ENCODE measurements at regions not wholly inside any gene's neighbourhood (a gene's known extent, or its start where the extent isn't known, plus 50 kb on each side); places are given as distances from the start of the nearest gene placed in this dataset.
"Not testable (repeated sequence)": the region's sequence is repeated elsewhere in the genome, so short reads cannot be mapped to it uniquely, and the experiment has no call there.

DNA sequence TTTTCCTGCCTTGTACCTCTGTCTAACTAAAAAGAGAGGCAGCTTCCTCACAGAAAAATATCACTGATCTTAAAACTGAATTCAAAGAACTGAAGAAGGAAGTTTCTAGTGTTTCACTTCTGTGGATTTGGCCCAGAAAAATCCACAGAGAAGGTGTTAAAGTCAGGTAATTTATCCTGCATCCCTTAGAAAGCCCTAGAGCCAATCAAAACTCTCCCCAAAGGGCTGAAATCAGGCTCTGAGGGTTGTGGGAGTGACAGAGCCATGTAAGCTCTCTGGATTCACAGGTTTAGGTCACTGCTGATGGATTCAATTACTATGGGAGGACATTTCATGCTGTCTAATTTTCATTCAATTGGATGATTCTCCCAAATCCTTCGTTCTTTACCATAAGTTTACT lies 152.3 kb downstream of the OR2B2 start:
- H3K27me3 Mint-ChIP-seq: no peaks in the 10 kb centered on the region
- no peaks in the 10 kb centered on the region for H3K9me3 Mint-ChIP-seq
- ChIA-PET CTCF (interaction anchor here (1.8 to 6.0 kb wide), 3 partner anchors 7 to 36 kb away, joined by 6 to 40 read pairs (median 10); no protein-coding TSS in a partner anchor), POLR2A (interaction anchor here (0.9 to 2.0 kb wide), 3 partner anchors 11 to 599 kb away, joined by 3 to 6 read pairs (median 3); a partner anchor contains a TSS)
- no peak overlapping the region for H3K27ac Mint-ChIP-seq
- no peaks in the 10 kb centered on the region for H3K36me3 Mint-ChIP-seq (ENCODE audit: low read depth)
- no peak for DNase-seq
- peaks cover 43% of the 10 kb centered on the region for H3K4me1 Mint-ChIP-seq
- H3K4me3 Mint-ChIP-seq: no peak overlapping the region

DNA sequence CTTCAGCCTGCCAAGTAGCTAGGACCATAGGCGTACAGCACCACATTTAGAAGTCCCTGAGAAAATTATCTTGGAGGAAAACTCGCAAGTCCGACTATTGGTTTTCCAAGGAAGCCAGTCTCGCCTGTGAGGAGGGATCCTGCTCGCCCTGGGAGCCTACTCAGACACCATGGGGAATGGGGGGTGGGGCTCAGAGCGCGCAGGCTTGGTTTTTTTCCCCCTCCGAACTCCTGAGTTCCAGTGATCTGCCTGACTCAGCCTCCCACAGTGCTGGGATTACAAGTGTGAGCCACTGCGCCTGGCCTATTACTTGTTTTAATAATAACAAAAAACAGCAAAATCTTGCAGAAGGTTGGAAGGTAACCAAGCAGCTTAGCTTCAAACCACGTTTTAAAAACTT lies 153.7 kb downstream of the OR2B2 start:
- no peak overlapping the region for H3K27ac Mint-ChIP-seq
- peak overlapping the region; percentile 79 for H3K4me3 Mint-ChIP-seq
- peaks cover 51% of the 10 kb centered on the region for H3K4me1 Mint-ChIP-seq
- H3K9me3 Mint-ChIP-seq: no peaks in the 10 kb centered on the region
- DNase-seq: no peak
- no peaks in the 10 kb centered on the region for H3K27me3 Mint-ChIP-seq
- ChIA-PET CTCF (interaction anchor here (2.6 to 6.0 kb wide), 2 partner anchors 14 to 38 kb away, joined by 10 to 40 read pairs; no protein-coding TSS in a partner anchor), POLR2A (interaction anchor here (1.2 to 1.6 kb wide), 2 partner anchors 14 to 570 kb away, joined by 3 read pairs; no protein-coding TSS in a partner anchor)
- H3K36me3 Mint-ChIP-seq (ENCODE audit: low read depth): no peaks in the 10 kb centered on the region

- Mint-ChIP-seq H3K27me3 (peaks cover 3% of the 10 kb centered on the region), H3K9me3 (no peaks in the 10 kb centered on the region), H3K4me3 (peak overlapping the region; percentile 79), H3K36me3 (ENCODE audit: low read depth) (peaks cover 6% of the 10 kb centered on the region), H3K27ac (peak overlapping the region; percentile 55), H3K4me1 (peaks cover 58% of the 10 kb centered on the region)
- ChIA-PET POLR2A (interaction anchor here (0.6 to 2.2 kb wide), 12 partner anchors 15 to 626 kb away, joined by 3 to 12 read pairs (median 4); partner anchors contain the start of gene ZNF184), CTCF (interaction anchor here (0.6 to 4.3 kb wide), 5 partner anchors 8 to 239 kb away, joined by 3 to 51 read pairs (median 4); a partner anchor contains a TSS)
- peak; percentile 58 for DNase-seq
Observed at GRCh38 chr6:27757307-27757706, 154.9 kb downstream of the OR2B2 start.

GRCh38 chr6:27755768-27756167 lies 156.4 kb downstream of the OR2B2 start:
- H3K27ac Mint-ChIP-seq: no peak overlapping the region
- ChIA-PET POLR2A (interaction anchor here (1.1 to 2.2 kb wide), 4 partner anchors 16 to 609 kb away, joined by 3 to 12 read pairs (median 8); a partner anchor contains a TSS), CTCF (interaction anchor here (0.6 to 4.3 kb wide), 4 partner anchors 16 to 139 kb away, joined by 4 to 51 read pairs (median 4); a partner anchor contains a TSS)
- no peak overlapping the region for H3K4me3 Mint-ChIP-seq
- H3K27me3 Mint-ChIP-seq: peaks cover 3% of the 10 kb centered on the region
- H3K36me3 Mint-ChIP-seq (ENCODE audit: low read depth): peaks cover 6% of the 10 kb centered on the region
- DNase-seq: no peak
- H3K4me1 Mint-ChIP-seq: peaks cover 60% of the 10 kb centered on the region
- H3K9me3 Mint-ChIP-seq: no peaks in the 10 kb centered on the region

DNA sequence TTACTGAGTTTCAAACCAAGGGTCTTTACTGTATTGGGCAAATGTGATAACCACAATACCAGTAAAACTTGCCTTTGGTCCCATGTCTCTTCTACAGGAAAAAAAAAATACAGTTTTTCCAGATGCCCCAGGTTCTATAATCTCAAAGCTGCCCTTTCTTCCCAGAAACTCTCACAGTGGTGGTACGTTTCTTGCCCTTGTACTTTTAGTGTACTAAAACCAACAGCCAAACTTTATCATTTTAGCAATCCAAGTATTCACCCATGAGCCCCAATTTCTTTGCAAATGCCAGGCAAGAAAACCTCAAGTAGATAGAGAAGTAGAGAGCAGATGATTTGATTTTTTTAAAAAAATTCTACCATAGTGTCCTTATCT lies 157.8 kb downstream of the OR2B2 start:
- CTCF ChIA-PET: interaction anchor here (1.0 to 4.3 kb wide), 6 partner anchors 17 to 599 kb away, joined by 3 to 51 read pairs (median 4); no protein-coding TSS in a partner anchor
- H3K36me3 Mint-ChIP-seq (ENCODE audit: low read depth): peaks cover 6% of the 10 kb centered on the region
- DNase-seq: no peak

GRCh38 chr6:27753668-27754407 lies 158.4 kb downstream of the OR2B2 start:
- ChIA-PET POLR2A (interaction anchor here (0.7 to 3.1 kb wide), 13 partner anchors 14 to 1469 kb away, joined by 3 to 40 read pairs (median 6); a partner anchor contains a TSS), CTCF (interaction anchor here (0.8 to 4.3 kb wide), 10 partner anchors 9 to 598 kb away, joined by 3 to 51 read pairs (median 6); no protein-coding TSS in a partner anchor)
- peak overlapping the region; percentile 73 for H3K4me3 Mint-ChIP-seq
- H3K27me3 Mint-ChIP-seq: peaks cover 5% of the 10 kb centered on the region
- no peaks in the 10 kb centered on the region for H3K9me3 Mint-ChIP-seq
- peak; percentile 80 for DNase-seq
- peaks cover 6% of the 10 kb centered on the region for H3K36me3 Mint-ChIP-seq (ENCODE audit: low read depth)
- peaks cover 48% of the 10 kb centered on the region for H3K4me1 Mint-ChIP-seq
- H3K27ac Mint-ChIP-seq: peak overlapping the region; percentile 100

More for the DNA sequence above, 157.8 kb downstream of the OR2B2 start:
- H3K27ac Mint-ChIP-seq: no peak overlapping the region
- POLR2A ChIA-PET: interaction anchor here (0.7 to 3.1 kb wide), 13 partner anchors 14 to 1470 kb away, joined by 3 to 40 read pairs (median 6); a partner anchor contains a TSS
- H3K4me1 Mint-ChIP-seq: peaks cover 50% of the 10 kb centered on the region
- H3K27me3 Mint-ChIP-seq: peaks cover 3% of the 10 kb centered on the region
- peak overlapping the region; percentile 28 for H3K4me3 Mint-ChIP-seq
- no peaks in the 10 kb centered on the region for H3K9me3 Mint-ChIP-seq

DNA sequence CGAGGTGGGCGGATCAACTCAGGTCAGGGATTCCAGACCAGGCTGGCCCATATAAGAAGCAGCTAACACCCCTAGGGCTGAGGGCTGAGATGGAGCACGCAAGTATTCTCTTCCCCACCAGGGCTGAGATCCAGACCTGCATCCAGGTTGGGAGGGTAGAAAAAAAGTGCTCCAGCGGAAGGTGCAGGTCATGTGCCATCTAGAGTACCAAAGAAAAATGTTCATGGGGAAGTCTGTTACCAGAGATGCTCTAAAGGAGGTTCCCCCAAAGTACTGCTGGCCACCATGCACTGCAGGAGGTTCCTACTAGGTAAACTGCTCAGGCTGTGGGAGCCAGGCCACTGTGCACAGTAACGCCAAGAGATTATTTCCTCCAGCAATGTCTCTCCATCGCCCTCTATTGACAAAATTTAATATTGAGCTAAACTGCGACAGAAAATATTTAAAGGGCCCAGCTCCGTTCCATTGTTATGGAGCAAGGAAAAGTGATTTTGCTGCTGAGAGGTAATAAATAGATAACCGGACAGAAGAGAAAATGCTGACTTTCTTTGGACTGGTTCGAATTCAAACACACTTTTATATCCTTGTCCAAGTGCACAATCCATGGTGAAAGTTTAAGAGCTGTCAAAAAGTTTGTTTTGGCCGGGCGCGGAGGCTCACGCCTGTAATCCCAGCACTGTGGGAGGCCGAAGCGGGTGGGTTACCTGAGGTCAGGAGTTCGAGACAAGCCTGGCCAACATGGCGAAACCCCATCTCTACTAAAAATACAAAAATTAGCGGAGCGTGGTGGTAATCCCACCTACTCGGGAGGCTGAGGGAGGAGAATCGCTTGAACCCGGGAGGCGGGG lies 159.9 kb downstream of the OR2B2 start:
- H3K36me3 Mint-ChIP-seq (ENCODE audit: low read depth): peaks cover 6% of the 10 kb centered on the region
- peak; percentile 57 for DNase-seq
- POLR2A ChIA-PET: interaction anchor here (0.6 to 3.1 kb wide), 14 partner anchors 14 to 606 kb away, joined by 3 to 40 read pairs (median 4); a partner anchor contains a TSS
- CTCF ChIA-PET: interaction anchor here (0.6 to 2.7 kb wide), 52 partner anchors 8 to 1156 kb away, joined by 3 to 30 read pairs (median 4); partner anchors contain the start of gene ZNF184
- peak overlapping the region; percentile 99 for H3K4me3 Mint-ChIP-seq
- peaks cover 10% of the 10 kb centered on the region for H3K27me3 Mint-ChIP-seq
- H3K9me3 Mint-ChIP-seq: no peaks in the 10 kb centered on the region
- H3K27ac Mint-ChIP-seq: peak overlapping the region; percentile 100
- H3K4me1 Mint-ChIP-seq: peaks cover 35% of the 10 kb centered on the region

GRCh38 chr6:27748661-27749060 lies 163.5 kb downstream of the OR2B2 start:
- ChIA-PET POLR2A (no interaction called here), CTCF (interaction anchor here (1.0 kb wide), 1 partner anchor 24 kb away, joined by 3 read pairs; no protein-coding TSS in a partner anchor)
- DNase-seq: no peak
- peaks cover 17% of the 10 kb centered on the region for H3K4me1 Mint-ChIP-seq
- no peak overlapping the region for H3K4me3 Mint-ChIP-seq
- H3K36me3 Mint-ChIP-seq (ENCODE audit: low read depth): peaks cover 6% of the 10 kb centered on the region
- no peak overlapping the region for H3K27ac Mint-ChIP-seq
- H3K9me3 Mint-ChIP-seq: no peaks in the 10 kb centered on the region
- H3K27me3 Mint-ChIP-seq: peaks cover 21% of the 10 kb centered on the region

GRCh38 chr6:27747637-27748036 lies 164.6 kb downstream of the OR2B2 start:
- Mint-ChIP-seq H3K27me3 (peaks cover 27% of the 10 kb centered on the region), H3K4me1 (peaks cover 11% of the 10 kb centered on the region)
- POLR2A ChIA-PET: no interaction called here

DNA sequence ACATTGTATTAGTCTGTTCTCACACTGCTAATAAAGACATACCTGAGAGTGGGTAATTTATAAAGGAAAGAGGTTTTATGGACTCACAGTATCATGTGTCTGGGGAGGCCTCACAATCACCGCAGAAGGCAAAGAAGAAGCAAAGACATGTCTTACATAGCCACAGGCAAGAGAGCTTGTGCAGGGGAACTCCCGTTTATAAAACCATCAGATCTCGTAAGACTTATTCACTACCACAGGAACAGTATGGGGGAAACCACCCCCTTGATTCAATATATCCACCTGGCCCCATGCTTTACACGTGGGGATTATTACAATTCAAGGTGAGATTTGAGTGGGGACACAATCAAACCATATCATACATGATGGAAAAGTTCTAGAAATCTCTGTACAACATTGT lies 165.3 kb downstream of the OR2B2 start:
- CTCF ChIA-PET; H3K36me3 Mint-ChIP-seq (ENCODE audit: low read depth); DNase-seq; POLR2A ChIA-PET; H3K4me3 Mint-ChIP-seq; H3K27ac Mint-ChIP-seq; H3K9me3 Mint-ChIP-seq: not testable (repeated sequence)
- peaks cover 27% of the 10 kb centered on the region for H3K27me3 Mint-ChIP-seq
- H3K4me1 Mint-ChIP-seq: peaks cover 11% of the 10 kb centered on the region

More at GRCh38 chr6:27747637-27748036, 164.6 kb downstream of the OR2B2 start:
- no peak for DNase-seq
- no peak overlapping the region for H3K27ac Mint-ChIP-seq
- no peak overlapping the region for H3K4me3 Mint-ChIP-seq
- H3K36me3 Mint-ChIP-seq (ENCODE audit: low read depth): no peaks in the 10 kb centered on the region
- no peaks in the 10 kb centered on the region for H3K9me3 Mint-ChIP-seq
- CTCF ChIA-PET: no interaction called here

DNA sequence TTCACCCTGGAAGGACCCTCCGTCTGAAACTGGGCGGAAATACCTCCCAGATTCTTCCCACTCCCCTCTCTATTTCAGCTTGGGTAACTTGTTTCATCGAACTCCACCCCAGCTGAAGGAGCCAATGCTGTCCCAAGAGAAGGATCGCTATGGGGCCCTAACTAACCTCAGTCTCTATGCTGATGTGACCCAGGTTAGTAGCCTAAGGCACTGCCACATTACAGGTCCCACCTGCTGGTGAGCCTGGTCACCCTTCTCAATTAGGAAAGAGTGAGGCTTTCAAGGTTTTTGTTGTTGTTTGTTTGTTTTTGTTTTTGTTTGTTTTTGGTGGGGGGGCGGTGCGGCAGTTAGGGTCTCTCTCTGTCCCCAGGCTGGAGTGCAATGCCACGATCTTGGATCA lies 168.4 kb downstream of the OR2B2 start:
- ChIA-PET CTCF (interaction anchor here (1.0 kb wide), 1 partner anchor 9 kb away, joined by 4 read pairs; no protein-coding TSS in a partner anchor), POLR2A (no interaction called here)
- H3K4me3 Mint-ChIP-seq: no peak overlapping the region
- DNase-seq: no peak
- H3K9me3 Mint-ChIP-seq: no peaks in the 10 kb centered on the region
- no peak overlapping the region for H3K27ac Mint-ChIP-seq
- H3K36me3 Mint-ChIP-seq (ENCODE audit: low read depth): no peaks in the 10 kb centered on the region
- H3K27me3 Mint-ChIP-seq: peaks cover 26% of the 10 kb centered on the region
- H3K4me1 Mint-ChIP-seq: peaks cover 10% of the 10 kb centered on the region

DNA sequence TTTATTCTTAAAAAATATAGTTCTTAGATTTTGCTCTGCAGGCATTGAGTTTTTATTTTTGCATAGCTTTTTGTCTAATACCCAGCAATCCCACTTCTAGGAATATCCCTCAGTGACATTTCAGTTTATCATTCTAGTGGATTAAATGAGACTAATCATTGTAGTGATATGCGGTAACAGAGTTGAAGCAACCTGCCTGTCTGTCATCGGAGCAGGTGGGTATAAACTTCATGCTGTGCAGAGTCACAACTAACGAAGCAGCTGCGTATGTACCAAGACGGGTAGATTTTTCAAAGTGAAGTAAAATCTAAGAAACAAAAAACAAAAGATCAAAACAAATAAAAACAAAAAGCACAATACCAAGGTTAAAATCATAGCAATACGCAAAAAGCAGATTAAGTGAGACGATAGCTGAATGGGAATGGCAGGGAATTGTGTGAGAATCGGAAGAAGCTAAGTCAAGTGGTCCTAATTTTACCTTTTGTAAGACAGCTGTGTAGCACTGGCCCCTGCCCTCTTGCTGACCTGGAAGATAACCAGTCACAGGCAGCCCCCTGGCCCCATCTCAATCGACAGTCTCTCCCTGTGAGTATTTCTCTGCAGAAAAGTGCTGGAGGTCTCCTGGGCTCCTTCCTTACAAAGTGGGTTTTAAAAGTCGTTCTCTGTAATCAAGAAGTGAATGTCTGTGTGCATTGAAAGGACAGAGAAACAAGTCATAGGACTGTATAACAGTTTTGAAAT lies 169.2 kb downstream of the OR2B2 start:
- Mint-ChIP-seq H3K27ac (no peak overlapping the region), H3K27me3 (peaks cover 22% of the 10 kb centered on the region), H3K36me3 (ENCODE audit: low read depth) (no peaks in the 10 kb centered on the region), H3K9me3 (no peaks in the 10 kb centered on the region), H3K4me3 (no peak overlapping the region), H3K4me1 (peaks cover 17% of the 10 kb centered on the region)
- CTCF ChIA-PET: interaction anchor here (0.7 to 1.0 kb wide), 2 partner anchors 9 to 159 kb away, joined by 3 to 4 read pairs; no protein-coding TSS in a partner anchor
- no peak for DNase-seq
- POLR2A ChIA-PET: no interaction called here

Data from activated CD4-positive, alpha-beta memory T cell treated with anti-CD3 and anti-CD28 coated beads, Interleukin-2, amount 10 ng/mL, durations not matched to agents 7 days and 5 days (primary cell).